ENCODE measurements at regions not wholly inside any gene's neighbourhood (a gene's known extent, or its start where the extent isn't known, plus 50 kb on each side); places are given as distances from the start of the nearest gene placed in this dataset.
A peak's percentile ranks its signal among the peaks of the same experiment; 100 is the strongest.

DNA sequence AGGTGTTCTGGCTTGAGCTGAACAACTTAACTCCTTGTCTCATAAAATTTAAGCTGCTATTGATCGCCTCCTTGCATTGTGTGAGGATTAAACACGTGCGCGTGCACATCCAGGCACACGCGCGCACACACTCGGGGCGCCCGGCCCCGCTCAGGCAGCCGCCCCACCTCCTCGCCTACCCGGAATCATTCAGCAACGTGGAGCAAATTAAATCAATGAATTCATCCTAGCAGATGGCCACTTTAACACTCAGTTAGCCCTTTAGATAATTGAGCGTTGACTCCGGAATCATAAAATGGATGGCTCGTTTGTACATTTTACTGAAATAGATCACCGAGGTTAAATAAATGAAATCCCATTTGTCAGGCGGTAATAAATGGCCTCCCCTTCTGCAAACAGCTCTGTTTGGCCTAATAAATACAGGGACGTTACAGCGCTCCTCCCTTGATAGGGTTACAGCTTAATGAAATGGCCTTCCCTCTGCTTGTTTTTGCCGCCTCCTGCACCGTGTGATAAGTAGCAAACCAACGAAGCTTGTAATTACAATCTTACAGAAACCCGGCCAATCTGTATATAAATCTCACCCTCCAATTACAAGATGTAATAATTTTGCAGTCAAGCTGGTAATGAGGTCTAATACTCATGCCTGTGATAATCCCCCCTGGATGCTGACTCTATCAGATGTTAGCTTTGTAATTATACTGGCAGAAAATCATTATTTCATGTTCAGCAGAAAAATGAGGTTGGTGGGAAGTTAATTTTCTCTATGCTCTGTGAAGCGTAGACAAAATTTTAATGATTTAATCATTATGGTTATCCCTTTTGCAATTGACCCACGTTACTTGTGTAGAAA lies 229.7 kb upstream of the IRX4 start:
- intact Hi-C loops (cut with DNase I): no loop called here
- DNase-seq: peak in 1 of 42 donors; percentile 42

DNA sequence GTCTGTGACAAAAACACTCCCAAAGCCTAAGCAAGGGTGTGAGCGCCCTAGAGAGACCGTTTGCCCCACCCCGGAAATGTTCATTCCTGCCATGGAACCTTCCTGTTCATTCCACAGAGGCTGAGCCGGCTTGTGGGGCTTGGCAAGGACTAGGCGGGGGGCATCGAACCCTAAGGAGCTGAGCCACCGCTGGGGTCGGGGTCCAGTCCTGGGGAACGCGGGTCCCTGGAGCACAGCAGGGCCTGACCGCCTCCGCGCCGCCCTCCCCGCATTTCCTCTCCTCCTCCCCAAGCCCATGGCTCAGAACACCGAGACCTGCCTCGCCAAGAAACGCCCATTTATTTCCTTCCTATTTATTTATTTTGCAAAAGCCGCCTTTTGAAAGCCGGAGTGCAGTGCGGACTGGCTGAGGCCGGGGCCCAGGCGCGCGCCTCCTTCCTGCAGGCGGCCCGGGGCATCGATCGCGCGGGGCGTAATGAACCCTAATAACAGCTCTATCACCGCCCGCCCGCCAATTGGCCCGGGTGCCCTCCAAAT lies 228.9 kb upstream of the IRX4 start:
- DNase-seq: no peak
- intact Hi-C loops (cut with DNase I): no loop called here

DNA sequence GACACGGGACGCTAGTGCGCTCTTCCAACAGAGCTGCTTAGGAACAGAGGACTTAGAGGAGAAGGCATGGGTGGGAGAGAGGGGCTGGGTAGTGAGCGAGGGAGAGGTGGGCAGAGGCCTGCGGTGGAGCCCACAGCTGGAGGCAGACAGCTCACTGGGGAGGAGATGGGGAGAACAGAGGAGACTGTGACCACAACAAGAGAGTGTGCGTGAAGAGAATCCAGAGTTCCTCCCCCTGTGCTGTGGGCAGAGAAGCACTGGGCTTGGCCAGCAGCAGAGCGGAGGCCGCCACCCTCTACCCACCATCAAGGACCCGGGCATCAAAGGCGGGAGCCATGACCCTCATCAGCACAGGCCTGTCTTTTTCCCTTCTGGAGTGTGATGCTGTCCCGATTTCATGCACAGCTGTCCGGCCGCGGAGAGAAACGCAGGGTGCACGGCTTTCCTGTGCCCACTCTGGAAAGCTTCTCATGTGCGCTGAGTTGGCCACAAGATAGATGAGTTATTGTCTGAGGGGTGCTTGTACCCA lies 228.3 kb upstream of the IRX4 start:
- DNase-seq: peak in 1 of 42 donors; percentile 26
- intact Hi-C loops (cut with DNase I): no loop called here

DNA sequence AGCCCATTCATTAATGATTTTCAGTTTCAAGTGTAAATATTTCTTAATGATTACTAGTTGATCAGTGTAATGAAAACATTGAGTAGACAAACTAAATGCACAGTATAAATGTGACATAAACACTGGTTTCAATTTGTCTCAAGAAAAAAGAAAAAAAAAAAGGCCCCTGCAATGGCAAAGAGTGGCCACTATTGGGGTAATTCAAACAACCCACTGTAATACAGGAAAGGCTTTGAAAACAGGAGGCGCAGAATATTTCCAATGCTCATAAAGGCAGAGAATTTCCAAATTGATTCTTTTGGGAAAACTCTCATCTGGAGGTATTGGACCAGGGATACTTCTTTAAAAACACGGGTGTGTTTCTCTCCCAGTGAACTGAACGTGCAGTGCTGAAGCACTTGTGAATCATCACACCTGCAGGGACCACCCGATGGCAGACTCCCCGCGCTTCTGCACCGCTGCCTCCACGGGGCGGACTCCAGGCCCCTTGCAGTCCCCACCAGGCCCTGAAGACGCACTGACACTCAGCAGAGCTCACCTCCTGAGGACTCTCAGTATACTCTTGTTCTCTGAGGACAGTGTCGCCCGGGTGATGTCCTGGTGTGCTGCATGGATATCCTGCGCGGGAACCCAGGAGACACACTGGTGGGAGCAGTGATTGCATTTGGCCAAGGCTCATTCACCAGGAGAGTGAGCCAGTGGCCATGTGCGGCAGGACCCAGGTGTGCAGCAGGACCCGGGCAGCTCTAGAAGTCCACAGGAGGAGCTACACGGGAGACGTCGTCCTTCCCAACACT lies 227.6 kb upstream of the IRX4 start:
- intact Hi-C loops (cut with DNase I): no loop called here
- DNase-seq: no peak

DNA sequence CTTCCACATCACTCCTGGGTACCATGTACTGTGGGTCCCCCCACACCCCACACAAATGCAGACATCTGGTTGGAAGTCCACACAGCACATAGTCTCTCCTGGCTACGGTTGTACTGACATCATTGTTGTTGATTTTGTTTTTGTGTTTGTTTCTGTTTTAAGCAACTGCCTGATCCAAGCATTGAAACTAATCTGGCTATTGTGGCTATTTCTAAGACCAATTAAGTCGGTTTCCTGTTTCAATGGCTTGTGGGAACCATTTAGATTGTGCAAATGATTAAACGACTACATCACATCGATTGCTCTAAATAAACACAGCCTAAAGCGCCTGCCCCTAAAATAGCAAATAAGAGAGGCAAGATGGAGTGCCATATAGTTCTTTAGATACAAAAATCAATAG lies 226.8 kb upstream of the IRX4 start:
- no peak for DNase-seq
- intact Hi-C loops (cut with DNase I): no loop called here

DNA sequence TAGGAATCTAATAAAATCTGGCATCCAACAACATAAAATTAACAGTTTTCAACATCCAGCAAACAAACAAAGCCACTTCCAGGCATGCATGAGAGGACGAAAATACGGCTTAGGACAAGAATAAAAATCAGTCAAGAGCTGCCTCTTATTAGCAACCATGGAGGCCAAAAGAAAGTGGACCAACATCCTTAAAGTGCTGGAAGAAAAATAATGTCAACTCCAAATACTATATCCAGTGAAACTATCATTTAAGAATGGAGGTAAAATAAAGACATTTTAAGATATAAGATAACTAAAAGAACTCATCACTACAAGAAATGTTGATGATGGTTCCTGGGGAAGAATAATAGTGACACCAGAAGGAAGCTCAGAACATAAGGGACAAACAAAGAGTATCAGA lies 224.0 kb upstream of the IRX4 start:
- no peak for DNase-seq
- intact Hi-C loops (cut with DNase I): no loop called here

DNA sequence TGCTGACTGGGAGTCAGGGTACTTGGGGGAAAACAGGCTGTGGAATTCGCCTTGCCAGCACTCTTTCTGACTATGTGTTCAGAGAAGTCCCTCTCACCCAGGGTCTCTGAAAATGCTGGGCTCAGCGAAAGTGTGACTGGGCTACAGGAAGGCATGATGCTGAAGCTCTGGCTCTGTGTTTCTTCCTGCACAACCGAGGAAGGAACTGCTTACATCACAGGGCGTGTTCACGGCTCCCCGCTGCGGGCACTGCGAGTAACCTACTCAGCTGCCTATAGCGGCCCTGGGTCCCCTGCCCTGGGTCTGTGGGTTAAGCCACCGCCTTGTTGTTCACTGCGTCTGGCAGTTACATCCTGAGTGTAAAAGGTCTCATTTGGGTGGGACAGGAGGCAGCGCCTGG lies 222.4 kb upstream of the IRX4 start:
- DNase-seq: no peak

DNA sequence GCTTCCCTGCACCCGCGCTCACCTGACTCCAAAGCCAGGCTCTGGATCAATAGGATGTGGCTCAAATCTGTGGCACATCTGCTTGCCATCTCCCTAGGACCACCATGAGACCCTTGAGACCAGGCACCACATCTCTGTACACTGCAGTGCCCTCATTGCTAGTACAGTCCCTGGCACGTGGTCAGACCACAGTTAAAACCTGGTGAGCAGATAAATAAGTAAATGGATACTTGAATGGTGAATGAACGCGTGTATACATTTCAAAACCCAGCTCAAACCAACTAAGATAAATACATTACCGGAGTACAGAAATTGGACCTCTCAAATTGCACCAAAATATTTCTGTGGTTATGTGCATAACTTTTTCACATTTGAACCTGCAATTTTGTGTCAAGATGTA lies 221.2 kb upstream of the IRX4 start:
- intact Hi-C loops (cut with DNase I): no loop called here
- no peak for DNase-seq

More for the DNA sequence above, 222.4 kb upstream of the IRX4 start:
- intact Hi-C loops (cut with DNase I): no loop called here

DNA sequence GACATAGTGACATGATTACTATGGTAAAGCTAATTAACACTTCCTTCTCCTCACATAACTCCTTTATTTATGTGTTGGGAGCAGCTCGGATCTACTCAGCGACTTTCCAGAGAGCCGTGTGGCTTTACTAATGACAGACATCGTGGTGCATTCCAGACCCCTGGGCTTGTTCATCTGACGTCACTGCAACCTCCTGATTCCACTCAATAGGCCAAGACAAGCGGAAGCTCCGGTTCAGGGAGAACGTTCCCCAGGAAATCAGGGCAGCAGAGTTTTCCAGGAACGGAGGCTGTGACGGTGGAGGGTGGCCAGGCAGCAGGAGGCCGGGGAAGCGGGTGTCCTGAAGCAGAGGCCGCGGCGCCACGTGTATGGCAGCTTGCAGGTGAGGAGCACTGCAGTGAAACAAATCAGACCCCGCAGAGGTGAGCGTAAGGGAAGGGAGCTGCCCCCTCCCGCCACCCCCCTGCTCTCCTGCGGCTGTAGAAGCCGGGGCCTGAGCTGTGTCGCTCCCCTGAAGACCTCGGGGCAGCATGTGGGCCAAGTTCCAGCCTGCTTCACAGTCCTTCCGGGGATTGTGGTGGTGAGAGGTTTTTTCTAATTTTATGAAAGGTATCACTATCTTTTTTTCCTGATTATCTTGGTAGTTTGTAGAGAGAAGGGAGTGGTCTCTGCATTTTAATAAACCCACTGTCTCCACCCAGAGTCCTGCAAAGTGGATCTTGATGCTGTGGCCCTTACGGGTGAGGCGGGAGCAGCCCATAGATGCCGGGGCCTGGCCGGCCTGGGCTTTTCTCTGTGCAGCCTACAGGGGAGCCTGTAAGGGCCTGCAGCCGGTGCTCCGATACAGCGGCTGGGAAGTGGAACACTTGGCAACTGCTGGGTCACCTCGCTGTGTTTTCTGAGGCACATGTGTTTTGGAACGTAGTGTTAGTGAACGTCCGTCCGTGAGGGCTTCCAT lies 220.4 kb upstream of the IRX4 start:
- DNase-seq: no peak

DNA sequence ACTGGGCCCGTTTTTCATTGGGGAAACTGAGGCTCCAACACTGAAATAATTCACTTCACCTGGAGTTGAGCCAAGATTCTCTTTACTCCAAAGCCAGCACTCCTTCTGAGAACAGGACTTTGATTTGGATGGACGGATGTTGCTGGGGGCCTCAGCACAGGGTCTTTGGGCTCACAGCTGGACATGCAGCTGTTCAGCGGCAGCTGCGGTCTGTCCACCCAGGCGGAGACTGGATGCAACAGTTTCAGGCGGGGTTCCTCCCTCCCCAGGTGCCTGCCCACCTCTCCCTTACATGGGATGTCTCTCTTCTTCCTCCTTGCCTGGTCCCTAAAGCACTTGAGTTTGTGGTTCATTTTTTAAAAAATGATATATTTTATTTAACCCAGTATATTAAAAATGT lies 219.0 kb upstream of the IRX4 start:
- no peak for DNase-seq
- intact Hi-C loops (cut with DNase I): no loop called here

More for the DNA sequence above, 220.4 kb upstream of the IRX4 start:
- intact Hi-C loops (cut with DNase I): no loop called here

DNA sequence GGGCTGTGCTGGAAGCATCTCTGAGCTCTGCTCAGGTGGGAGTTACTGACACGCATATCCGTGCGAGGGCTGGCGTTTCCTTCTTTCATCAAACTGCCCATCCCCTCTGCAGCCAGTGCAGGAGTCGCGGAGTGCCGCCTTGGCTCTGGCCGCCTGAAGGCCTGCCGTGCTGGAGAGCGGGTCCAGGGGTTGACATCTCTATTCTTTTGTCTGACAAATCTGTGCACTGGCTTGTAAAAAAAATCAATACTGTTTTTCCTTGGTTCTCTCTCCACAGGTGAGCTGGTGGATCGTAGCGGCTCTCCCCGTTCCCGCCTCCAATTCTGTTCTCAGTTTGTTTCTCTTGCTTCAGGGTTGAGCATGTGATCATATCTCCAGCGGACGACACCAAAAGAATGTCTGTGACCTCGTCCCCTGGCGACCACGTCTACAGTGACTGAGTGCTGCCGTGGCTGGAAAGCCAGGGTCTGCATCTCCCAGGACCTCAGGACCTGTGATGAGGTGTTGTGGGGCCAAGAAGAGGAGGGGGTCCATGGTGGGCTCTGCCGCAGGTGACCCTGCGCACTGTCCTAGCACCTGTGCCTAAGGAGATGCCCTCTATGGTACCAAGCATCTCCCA lies 214.3 kb upstream of the IRX4 start:
- intact Hi-C loops (cut with DNase I): no loop called here
- no peak for DNase-seq

DNA sequence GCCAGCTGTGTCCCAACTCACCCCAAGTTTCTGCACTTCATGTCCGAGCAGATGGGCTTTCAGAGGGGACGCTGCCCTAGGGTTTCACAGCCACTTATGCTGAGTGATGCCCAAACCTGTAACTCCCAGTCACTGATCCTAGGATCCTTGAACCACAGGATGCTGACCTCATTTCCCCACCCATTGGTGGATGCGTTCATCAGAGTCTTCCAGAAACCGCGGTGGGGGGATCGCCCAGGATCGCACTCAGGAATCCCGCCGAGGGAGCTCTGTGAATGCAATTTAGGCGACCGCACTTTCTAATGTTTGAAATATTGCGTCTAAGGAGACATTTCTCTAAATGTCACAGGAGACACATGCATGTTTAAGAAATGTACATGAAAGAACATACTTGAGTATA lies 212.3 kb upstream of the IRX4 start:
- intact Hi-C loops (cut with DNase I): no loop called here
- DNase-seq: no peak

DNA sequence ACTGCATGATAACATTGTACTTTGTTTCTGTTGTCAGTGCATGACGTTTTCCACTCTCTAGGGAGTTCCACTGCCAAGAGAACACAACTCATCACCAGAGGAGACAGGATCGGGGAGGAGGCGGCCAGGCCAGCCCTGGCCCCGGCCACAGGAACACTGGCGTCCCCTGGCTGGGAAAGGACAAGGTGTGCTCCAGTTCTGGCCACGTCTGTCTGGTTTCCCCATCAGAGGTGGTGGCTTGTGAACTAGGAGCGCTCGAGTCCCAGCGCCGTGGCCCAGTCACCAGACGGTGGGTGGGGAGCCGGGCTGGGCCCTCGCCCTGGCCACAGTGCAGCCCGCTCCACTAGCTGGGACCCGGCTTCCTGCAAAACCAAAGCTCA lies 211.9 kb upstream of the IRX4 start:
- DNase-seq: no peak
- intact Hi-C loops (cut with DNase I): no loop called here

DNA sequence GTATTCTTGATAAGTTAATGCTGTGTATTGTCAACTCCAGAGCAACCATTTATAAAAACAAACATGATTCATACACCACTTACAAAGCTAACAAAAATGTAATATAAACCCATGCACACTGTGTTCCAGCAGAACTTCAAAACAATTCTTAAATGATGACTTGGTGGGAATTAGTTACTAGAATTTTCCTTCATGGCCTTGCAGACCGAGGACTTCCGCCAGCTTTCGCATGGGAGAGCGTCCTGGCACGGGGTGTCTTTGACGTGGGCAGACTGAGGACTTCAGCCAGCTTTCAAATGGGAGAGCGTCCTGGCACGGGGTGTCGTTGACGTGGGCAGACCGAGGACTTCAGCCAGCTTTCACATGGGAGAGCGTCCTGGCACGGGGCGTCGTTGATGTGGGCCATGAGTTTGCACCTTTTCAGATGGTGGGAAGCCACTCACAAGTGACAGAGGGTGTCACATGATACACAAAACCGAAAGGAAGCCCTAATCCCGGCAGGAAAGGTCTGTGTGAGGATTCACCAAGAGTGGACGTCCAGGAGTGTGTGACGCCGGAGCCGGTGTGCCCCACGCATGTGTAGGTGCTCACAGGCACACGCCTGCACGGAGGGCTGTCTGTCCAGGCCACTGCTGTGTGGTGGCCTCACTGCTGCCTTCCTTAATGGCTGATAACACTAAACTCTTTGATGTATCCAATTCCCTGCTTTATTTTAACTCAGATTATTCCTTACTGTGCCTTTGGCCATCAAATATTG lies 211.3 kb upstream of the IRX4 start:
- no peak for DNase-seq
- intact Hi-C loops (cut with DNase I): no loop called here

DNA sequence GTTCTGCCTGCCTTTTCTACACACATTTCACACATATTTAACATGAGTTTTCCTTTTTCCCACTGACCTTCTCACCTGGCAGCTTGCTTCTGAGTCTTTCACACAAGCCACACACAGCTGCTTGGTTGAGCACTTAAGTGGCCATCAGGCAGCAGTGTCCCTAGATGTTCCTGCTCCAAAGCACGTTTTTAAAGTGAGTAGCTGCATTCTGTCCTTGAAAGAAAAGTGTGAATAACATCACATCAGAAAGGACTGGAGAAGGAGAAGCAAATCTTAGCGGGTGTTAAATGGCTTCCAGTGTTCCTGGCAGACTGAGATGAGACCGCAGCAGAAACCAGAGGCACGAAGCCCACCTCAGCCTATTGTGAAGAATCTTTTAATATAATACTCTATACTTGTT lies 209.2 kb upstream of the IRX4 start:
- intact Hi-C loops (cut with DNase I): no loop called here
- no peak for DNase-seq

DNA sequence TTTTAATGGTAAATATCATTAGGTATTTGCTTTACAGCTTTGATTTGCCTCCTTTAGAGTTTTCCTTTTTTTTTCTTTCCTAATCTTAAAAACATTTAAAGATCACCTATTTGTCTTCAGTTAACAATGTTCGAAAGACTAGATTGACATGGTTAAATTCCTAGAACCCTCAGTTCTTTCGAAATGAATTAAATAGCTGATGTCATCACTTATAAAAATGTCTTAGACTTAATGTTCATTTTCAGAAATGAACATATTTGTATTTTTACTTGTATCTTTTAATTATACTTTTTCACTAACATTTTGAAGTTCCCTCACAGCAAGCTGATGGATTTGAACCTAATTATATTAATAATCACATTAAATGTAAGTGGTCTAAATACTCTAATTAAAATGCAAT lies 205.3 kb upstream of the IRX4 start:
- intact Hi-C loops (cut with DNase I): no loop called here
- no peak for DNase-seq

DNA sequence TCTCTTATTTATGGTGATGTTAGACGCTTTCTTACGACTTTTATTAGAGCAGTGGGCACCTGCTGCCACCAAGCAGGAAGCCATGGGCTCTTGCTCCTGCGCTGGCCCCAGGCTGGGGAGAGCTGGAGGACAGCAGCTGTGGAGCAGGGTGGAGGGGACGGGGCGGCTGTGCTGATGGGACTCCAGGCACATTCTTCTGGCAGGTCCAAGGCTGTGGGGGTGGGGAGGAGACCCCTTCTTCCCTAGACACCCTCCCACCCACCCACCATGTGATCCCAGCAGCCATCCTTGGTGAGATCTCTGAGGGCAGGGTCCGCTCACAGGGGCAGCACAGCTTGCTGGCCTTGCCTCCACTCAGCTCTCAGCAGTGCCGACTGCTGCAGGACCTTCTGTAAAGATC lies 192.6 kb upstream of the IRX4 start:
- intact Hi-C loops (cut with DNase I): no loop called here
- no peak for DNase-seq

DNA sequence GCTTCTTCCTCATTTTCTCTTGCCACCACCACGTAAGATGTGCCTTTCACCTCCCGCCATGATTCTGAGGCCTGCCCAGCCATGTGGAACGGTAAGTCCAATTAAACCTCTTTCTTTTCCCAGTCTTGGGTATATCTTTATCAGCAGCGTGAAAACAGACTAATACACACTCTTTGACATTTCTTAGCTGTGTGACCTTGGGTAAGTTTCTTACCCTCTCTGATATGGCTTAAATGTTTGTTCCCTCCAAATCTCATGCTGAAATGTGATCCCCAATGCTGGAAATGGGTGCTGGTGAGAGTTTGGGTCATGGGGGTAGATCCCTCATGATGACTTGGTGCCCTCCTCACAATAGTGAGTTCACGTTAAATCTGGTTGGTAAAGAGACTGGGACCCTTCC lies 188.8 kb upstream of the IRX4 start:
- intact Hi-C loops (cut with DNase I): no loop called here
- no peak for DNase-seq

All from head of caudate nucleus (tissue), 42 donors.